ENCODE measurements at regions not wholly inside any gene's neighbourhood (a gene's known extent, or its start where the extent isn't known, plus 50 kb on each side); places are given as distances from the start of the nearest gene placed in this dataset.
"Not testable (repeated sequence)": the region's sequence is repeated elsewhere in the genome, so short reads cannot be mapped to it uniquely, and the experiment has no call there.

DNA sequence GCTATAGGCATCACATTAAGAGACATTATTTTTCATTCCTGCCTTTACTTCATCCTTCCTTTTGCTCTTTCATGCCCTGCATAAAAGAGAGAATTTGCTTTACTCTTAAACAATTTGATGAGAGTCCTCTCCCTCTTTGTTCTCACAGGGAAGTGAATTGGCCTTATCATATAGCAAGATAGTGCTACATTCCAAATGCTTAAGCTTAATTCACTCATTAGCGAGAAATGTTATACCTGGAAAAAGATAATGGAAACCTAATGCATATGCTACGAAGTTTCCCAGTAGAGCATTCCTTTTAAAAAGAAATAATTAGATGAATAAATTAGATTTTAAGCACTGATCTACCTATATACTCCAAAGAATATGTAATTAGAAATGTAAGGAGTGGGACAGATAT lies 798.8 kb downstream of the C12orf50 start:
- no peak for DNase-seq

DNA sequence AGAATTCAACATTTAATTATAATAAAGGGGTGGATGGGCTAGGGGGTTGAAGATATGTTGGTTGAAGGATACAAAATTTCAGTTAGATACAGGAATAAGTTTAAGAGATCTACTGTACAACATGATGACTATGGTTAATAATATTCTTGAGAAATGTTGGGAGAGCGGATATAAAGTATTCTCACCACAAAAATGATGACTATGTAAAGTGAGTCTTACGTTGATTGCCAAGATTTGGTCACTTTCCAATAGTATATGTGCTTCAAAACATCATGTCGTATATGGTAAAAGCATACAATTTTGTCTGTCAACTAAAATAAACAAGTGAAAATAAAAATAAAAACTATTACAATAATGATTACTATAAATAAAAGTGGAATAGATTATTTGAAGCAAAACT lies 802.0 kb downstream of the C12orf50 start:
- no peak for DNase-seq

DNA sequence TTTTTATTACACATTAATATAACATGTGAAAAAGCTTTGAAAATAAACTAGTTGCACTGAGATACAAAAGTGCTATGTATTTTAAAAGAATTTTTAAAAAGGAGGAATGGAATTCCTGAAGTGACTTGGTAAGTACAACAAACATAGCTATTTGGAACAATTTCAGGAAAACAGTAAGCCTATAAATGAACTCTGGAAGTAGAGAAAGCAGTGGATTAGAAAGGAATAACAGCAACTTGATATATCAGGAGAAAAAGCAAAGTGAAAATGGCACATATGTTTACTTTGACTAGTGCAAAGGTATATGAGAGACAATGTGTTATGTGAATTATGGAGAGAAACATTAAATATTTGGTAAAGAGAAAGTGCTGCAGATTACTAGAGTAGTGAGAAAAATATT lies 811.7 kb downstream of the C12orf50 start:
- DNase-seq, result no peak

DNA sequence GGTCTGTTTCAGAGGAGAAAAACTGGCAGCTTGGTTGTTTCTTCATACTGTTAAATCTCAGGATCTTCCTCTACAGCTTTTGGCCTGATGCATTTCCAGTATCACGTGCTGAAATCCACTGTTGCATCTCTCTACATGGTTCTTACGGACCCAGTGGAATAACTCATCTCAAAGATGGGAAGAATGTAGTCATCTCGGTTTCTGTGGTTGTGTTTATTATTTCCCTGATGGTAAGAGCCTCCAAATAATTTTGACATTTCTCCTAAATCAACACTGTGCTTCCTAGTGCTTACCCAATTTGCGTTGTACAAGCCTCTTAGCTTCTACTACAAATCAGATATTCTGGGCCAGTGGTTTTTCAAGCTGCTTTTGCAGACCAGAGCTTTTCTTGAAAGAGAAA lies 812.8 kb downstream of the C12orf50 start:
- no peak for DNase-seq

DNA sequence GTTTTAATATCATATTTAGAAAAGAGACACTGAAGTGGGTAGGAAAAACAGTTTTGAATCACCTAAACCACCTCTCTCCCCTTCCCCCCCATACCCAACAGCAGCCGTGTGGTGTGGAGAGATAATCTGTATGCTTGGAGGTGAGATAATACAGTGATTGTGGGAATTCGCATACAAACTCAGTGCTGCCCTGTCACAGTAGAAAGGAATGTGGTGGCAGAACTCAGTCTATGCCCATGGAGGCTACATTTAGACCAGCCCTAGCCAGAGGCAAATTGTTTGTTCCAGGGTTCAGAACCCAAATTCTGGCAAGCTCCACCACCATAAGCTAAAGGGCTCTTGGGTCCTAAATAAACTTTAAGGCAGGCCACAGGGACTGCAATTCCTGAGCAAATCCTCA lies 827.0 kb downstream of the C12orf50 start:
- no peak for DNase-seq

DNA sequence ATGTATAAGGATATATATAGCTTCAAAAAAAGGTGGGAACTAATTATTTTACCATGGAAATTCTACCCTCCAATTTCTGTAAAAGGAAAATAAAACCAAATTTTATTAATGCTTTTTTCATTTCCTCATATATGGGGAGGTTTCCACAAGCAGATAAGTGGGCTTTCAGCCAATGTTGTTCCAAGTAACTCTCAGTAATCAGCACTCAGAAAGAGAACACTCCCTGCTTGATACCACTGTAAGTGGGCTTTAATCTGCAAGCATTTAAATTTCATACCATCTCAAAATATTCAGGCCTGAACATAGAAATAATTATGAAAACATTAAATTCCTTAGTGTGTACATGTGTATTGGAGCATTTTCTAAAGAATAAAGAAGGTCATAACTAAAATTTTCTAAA lies 827.6 kb downstream of the C12orf50 start:
- no peak for DNase-seq

DNA sequence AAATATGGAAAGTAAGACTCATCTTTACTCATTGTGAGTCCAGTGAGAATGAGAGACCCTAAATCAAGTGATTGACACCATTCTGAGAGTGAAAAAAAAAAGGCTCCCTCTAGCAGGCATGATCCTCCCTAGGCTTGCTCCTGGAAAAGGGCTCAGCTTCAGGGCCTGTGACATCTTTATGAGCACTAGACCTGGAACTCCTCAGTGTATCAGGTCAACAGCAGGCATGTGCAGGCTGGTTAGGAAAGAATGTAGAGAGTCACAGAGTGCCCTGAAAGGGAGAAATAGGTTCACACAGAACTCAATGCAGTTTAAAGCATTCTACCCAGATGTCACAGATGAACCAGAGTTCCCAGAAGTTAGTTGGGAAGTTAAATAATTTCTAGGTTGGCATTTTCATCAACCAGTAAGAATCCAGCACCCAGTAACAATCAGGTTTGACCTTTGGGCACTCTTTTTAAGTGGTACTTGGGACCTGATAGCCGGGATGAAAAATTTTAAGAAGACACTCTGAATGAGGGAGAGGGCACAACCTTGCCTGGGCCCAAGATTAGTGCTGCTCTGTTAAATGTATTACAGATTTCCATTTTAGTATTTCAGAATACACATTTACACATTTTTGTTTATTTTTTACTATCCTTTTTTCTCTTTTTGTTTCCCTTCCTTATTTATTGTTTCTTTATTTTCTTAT lies 828.8 kb downstream of the C12orf50 start:
- DNase-seq, result no peak

DNA sequence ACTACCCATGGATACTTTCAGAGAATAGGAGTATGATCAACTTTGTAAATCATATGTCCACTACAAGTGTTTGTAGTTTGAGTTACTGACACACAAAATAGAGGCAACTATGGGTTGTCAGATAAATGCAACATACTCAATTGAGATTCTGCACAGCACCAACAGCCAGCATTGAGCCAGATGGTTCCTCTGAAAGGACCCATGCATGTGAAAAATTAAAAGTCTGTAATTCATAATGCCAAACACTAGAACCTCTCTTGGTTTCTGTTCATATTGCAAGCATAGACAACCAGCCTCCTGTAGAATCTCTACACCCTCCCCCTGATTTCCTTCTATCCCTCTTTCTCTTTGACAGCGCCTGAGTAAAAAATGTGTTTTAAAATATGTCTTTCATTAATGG lies 831.0 kb downstream of the C12orf50 start:
- DNase-seq, result no peak

DNA sequence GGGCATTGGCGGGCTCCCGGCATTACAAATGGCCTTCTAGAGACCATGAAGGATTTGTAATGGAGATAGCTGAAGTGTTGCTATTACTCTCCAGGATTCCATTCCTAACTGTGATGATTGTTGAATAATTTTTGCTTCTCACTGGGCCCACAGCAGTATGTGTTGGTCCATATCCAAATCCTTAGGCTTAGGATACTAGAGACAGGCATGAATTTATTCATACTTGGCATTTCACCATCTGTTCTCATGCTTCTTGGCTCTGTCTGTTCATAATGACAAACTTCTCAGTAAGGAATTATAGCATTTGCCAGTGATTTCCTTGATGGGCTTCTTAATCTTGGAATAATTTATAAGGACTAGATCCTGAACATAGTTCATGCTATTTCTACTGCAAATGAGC lies 832.9 kb downstream of the C12orf50 start:
- peak; percentile 18 to 77 for DNase-seq

DNA sequence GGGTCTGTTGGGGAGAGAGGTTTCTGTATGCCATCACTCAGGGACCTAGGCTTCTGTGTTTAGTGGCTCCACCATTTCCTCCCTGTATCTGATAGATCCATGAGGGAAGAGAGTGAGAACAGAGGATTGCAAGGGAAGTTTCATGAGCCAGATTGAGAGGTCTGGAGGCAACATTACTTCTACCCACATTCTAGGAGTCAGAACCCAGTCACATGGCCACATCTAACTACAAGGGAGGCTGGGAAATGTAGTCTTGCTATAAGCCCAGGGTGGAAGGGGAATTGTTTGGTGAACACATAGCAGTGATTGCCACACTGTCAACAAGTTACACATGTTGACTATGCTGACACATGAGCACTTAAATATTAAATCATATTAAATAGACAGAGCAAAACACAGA lies 834.8 kb downstream of the C12orf50 start:
- not testable (repeated sequence) for DNase-seq

DNA sequence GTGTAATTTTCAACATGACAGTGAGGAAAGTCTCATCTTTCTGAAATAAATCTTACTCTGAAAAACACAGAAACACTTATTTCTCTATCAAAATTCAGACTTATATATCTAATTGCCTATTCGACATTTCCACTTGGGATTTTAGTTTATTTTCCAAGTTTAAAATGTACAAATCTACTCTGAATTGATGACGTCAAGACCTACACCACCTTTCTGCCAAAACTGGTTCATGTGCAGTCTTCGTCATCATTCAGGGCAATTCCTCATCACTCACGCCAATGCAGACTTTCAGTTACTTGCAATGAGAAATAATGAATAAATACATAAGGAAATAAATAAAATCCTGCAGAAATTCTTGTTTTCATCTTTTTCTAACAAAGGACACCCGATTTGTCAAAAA lies 843.8 kb downstream of the C12orf50 start:
- no peak for DNase-seq

DNA sequence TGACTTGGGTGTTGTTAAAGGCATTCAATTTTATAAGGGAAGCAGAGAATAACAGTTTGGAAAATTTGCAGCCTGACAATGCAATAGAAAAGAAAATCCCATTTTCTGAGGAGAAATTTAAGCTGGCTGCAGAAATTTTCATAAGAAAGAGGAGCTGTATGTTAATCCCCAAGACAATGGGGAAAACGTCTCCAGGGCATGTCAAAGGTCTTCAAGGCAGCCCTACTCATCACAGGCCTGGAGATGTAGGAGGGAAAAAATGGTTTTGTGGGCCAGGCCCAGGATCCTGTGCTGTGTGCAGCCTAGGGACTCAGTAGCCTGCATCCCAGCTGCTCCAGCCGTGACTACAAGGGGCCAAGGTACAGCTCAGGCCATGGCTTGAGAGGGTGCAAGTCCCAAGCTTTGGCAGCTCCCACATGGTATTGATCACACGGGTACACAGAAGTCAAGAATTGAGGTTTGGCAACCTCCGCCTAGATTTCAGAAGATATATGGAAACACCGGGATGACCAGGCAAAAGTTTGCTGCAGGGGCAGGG lies 846.4 kb downstream of the C12orf50 start:
- no peak for DNase-seq

DNA sequence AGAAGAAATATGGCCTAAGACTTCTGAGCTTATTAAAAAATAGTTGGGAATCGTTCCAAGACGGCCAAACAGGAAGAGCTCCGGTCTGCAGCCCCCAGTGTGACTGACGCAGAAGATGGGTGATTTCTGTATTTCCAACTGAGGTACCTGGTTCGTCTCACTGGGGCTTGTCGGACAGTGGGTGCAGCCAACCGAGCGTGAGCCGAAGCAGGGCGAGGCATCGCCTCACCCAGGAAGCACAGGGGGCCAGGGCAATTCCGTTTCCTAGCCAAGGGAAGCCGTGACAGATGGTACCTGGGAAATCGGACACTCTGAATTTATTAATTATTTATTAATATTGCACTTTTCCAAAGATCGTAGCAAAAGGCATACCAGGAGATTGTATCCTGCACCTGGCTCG lies 857.8 kb downstream of the C12orf50 start:
- no peak for DNase-seq

DNA sequence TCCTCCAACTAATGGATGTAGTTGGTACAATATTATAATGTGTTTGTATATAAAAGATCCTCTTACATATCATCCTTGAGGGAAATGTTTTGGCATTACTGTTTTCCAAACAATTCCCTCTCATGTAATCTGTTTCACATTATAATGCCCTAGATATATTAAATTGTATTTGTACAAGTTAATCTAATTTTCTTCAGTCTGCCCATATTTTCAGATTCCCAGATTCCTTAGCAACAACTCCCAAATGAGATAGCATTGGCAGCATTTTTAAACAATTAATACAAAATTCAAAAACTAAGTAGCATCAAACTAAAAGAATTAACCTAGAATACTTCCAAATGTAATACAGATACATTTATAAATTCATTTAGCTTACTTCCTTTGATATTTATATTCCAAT lies 860.2 kb downstream of the C12orf50 start:
- DNase-seq, result no peak

DNA sequence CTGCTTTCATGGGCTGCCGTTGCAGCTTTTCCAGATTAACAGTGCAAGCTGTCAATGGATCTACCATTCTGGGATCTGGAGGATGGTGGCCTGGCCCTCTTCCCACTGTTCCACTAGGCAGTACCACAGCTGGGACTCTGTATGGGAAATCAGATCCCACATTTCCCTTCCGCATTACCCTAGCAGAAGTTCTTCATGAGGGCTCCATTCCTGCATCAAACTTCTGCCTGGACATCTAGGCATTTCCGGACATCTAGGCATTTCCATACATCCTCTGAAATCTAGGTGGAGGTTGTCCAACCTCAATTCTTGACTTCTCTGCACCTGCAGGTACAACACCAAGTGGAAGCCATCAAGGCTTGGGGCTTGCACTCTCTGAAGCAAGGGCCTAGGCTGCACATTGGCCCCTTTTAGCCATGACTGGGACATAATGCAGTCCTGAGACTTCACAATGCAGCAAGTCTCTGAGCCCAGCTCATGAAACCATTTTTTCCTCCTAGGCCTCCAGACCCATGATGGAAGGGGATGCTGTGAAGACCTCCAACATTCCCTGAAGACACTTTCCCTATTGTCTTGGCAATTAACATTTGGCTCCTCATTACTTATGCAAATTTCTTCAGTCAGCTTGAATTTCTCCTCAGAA lies 863.3 kb downstream of the C12orf50 start:
- DNase-seq, result no peak

DNA sequence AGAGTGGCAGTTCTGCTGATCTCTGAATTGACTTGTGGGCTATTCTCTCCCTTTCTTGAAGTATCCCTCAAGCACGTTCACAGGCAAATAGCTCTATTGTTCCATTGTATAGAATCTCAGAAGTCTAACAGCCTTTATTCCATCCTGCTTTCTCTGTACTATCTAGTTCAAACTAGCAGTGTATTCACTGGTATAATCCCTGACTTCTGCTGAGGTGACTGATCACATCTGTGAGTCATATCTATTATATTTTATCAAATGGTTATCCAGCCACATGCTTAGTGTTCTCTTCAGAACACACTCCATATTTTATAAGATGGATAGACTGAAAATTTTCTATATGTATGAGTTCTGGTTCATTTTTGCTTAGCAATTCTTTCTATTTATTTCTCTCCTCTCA lies 866.1 kb downstream of the C12orf50 start:
- DNase-seq, result no peak

DNA sequence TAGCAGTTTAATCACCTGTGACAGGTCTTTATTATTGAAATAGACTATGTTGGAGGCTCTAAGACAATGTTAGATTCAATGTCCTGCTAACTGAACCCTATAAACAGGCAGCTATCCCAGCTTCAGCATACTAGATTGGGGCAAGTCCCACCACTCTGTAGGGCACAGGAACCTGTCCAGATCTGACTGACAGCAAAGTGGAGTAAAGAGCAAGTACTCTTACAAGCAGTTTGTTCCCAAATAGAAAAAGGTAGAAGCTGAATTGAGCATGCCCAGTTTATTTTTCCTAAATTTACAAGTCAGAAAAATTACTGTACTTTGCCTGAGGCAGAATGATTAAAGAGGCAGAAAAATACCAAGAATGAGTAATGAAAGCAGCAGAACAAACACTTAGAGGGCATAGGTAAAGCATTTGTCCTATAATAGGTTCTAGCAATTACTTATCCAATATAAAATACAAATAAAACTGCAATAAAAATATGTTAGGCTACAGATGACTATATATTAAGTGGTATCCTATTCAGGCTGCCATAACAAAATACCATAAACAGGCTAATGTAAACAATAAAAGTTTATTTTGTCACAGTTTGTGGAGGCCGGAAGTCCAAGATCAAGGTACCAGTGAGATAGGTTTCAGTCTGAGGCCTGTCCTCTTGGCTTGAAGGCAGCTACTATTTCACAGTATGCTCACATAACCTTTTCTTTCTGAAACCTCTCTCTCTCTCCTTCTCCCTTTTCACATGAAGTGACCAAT lies 868.2 kb downstream of the C12orf50 start:
- DNase-seq, result no peak

DNA sequence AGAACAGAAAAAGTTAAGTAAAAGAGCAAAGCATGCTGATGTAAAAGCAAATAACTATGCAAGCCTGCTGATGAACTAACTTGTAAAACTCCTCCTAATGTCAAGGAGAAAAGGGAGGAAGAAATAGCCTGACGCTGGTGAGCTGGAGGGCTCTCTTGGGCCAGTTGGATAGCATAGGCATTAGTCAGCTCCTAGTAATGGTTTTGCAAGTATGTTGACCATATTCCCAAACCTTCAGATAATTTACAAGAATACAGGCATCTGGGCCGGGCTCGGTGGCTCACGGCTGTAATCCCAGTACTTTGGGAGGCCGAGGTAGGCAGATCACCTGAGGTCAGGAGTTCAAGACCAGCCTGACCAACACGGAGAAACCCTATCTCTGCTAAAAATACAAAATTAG lies 871.4 kb downstream of the C12orf50 start:
- DNase-seq, result no peak

DNA sequence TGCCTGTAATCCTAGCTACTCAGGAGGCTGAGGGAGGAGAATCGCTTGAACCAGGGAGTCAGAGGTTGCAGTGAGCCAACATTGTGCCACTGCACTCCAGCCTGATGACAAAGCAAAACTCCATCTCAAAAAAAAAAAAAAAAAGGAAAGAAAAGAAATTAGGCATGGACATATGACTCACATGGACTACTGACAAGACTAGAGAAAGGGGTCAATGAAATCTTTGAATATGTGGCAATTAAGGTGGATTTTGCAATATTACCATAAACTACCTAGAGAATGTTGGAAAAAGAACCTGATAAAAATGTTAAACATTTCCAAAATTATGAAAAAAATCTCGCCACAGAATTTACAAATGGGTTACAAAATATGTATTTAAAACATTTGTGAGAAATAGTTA lies 873.6 kb downstream of the C12orf50 start:
- DNase-seq, result no peak

DNA sequence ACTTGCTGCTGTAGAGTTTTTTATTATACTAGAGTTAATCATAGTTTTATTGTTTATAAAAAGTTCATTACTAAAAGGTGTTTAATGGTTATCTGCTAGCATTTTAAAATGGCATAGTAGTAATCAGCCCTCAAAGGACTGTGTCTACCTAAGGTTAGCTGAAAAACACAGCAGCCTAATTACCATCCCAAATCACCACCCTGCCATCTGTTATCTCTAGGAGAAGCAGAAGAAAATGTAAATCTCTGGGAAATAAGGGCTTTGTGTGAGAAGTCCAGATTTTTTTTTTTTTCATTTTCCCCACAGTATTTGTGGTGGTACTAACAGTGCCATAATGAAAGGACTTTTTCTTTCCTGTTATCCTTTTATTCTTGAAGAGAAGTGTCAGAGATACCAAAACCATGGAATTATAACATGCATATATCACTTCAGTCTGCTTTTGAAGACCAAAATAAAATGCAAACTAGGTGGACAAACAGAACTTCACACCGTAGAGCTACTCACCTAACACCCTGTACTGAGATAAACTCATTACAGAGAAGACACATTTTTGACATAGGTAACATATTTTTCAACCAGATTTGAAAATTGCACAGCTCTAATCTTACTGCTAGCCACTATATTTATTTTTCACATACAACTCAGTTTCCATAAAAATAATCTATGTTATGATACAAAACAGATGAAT lies 876.2 kb downstream of the C12orf50 start:
- DNase-seq, result peak; percentile 9 to 77

DNA sequence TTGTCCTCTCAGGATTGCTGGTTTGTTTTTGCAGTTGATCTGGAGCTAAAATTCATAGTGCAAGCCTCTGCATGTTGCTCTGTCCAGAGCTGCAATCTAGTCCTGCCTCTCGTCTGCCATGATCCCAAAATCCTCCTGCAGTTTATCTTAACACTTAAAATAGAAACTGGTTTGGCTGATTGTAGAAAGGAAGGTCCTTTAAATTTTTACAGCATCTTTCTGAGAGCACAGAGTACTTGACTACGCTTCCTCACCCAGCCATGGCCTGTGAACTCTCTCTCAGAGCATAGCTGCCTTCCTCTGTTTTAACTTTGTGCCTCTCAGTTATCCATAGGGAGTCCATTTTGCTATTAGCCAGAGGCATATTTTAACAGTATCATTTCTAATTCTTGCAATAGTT lies 877.1 kb downstream of the C12orf50 start:
- no peak for DNase-seq

DNA sequence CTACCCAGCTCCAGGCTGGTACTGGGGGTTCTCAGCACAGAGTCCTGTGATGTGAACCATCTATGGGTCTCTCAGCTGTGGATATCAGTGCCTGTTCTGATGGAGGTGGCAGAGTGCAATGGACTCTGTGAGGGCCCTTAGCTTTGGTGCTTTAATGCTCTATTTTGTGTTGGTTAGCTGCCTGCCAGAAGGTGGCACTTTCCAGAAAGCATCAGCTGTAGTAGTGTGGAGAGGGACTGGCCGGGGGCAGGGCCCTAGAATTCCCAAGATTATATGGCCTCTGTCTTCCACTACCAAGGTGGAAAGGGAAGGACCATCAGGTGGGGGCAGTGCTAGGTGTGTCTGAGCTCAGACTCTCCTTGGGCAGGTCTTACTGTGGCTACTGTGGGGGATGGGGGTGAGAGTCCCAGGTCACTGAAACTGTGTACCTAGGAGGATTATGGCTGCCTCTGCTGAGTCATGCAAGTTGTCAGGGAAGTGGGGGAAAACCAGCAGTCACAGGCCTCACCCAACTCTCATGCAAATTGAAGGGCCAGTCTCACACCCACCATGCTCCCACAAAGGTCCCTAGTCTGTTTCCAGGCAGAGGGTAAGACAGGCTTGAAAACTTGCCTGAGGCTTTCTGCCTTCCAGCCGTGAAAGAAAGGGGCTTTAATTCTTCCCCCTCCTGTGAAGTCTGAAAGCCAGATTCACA lies 878.1 kb downstream of the C12orf50 start:
- no peak for DNase-seq

DNA sequence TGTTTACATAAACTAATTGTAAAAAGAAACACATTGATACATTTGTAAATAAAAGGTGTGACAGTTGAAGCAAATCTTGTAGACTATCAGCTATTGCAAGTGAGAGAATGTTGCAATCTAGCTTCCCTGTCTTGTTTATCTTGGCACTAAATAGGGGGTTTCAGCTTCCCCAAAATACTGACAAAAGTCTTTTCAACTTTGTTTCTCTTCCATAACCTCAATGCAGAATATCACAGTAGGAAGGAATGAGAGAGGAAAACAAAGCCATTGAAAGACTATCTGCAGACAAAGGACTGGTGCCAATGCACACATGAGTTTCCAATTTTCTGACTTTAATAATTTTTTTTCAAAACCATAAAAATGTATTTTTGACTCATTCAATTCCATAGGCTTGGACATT lies 886.2 kb upstream of the MGAT4C start:
- no peak for DNase-seq
